T-cell (primary cell): ENCODE measurements at regions not wholly inside any gene's neighbourhood (a gene's known extent, or its start where the extent isn't known, plus 50 kb on each side); places are given as distances from the start of the nearest gene placed in this dataset.

Experiments used
- ATAC-seq, 4 experiments: fragments of 200-7000 bp in 3 of 4; fragments of 150-1000 bp in 1 of 4; cut with Tn5 transposase; replicated peaks in 1 of 4; 1 replicate in 3 of 4; 2 replicates in 1 of 4; pipeline ENCODE4 v1.10.0; 2021; ENCODE audit warnings: moderate library complexity in 3 of 4, mild to moderate bottlenecking in 2 of 4, moderate number of reproducible peaks in 1 of 4
- CTCF ChIA-PET, 2 donors: fragments of 300-600 bp; sonication (Branson Sonifier 250); formaldehyde crosslinking; loops; one replicate each; lab custom pipeline; 2022; ENCODE audit warnings: antibody characterized with exemption in 2 of 2; lab: Charles Lee
- POLR2A ChIA-PET, 2 donors: fragments of 300-600 bp; sonication (Branson Sonifier 250); formaldehyde crosslinking; loops; one replicate each; lab custom pipeline; 2022; ENCODE audit warnings: antibody characterized with exemption in 2 of 2; lab: Charles Lee
- DNase-seq, 35 experiments: peaks; one replicate each; pipeline versions ENCODE4 v3.0.0 to v3.0.0-alpha.2; 2013 to 2023
- H3K27ac ChIP-seq: one replicate; pipeline ENCODE4 v1.5.1; 2013; ENCODE audit warnings: low read length
- H3K27me3 ChIP-seq, 2 experiments: replicated peaks in 1 of 2; 1 replicate in 1 of 2; 2 replicates in 1 of 2; pipeline versions ENCODE4 v1.6.1 to v1.7.0; 2013; ENCODE audit warnings: low read length in 1 of 2, mixed read lengths in 1 of 2; ENCODE audit not compliant: control insufficient read depth in 2 of 2, insufficient read depth in 2 of 2; ENCODE audit errors: extremely low read depth in 1 of 2
- H3K36me3 ChIP-seq, 2 donors: 1 replicate in 1 of 2; 2 replicates in 1 of 2; pipeline versions ENCODE4 v1.6.1 to v1.7.0; 2013; ENCODE audit warnings: low read length in 1 of 2; ENCODE audit not compliant: control insufficient read depth in 2 of 2, insufficient read depth in 1 of 2; ENCODE audit errors: extremely low read depth in 1 of 2
- H3K4me1 ChIP-seq, 2 experiments: 1 replicate in 1 of 2; 2 replicates in 1 of 2; pipeline versions ENCODE4 v1.6.1 to v1.7.0; 2013; ENCODE audit warnings: low read length in 2 of 2, mixed read lengths in 1 of 2; ENCODE audit not compliant: insufficient read depth in 2 of 2, control insufficient read depth in 1 of 2; ENCODE audit errors: extremely low read depth in 1 of 2
- H3K4me3 ChIP-seq, 2 donors: 1 replicate in 1 of 2; 2 replicates in 1 of 2; pipeline versions ENCODE4 v1.5.1 to v1.7.0; 2013; ENCODE audit warnings: mild to moderate bottlenecking in 2 of 2, low read length in 1 of 2, moderate library complexity in 1 of 2; ENCODE audit not compliant: control insufficient read depth in 1 of 2; ENCODE audit errors: extremely low read depth in 1 of 2
- H3K9me3 ChIP-seq: 2 replicates; pipeline ENCODE4 v1.7.0; 2013
- H3K27ac Mint-ChIP-seq, 2 donors: one replicate each; pipeline ENCODE4 v1.8.0; 2020 to 2021; ENCODE audit warnings: mild to moderate bottlenecking in 2 of 2, mixed read lengths in 2 of 2
- H3K27me3 Mint-ChIP-seq, 2 donors: one replicate each; pipeline ENCODE4 v1.8.0; 2021 to 2022; ENCODE audit warnings: mixed read lengths in 2 of 2
- H3K36me3 Mint-ChIP-seq: one replicate; pipeline ENCODE4 v1.8.0; 2021; ENCODE audit warnings: mixed read lengths
- H3K4me1 Mint-ChIP-seq, 3 donors: one replicate each; pipeline ENCODE4 v1.8.0; 2020 to 2022; ENCODE audit warnings: mixed read lengths in 3 of 3, mild to moderate bottlenecking in 1 of 3
- H3K4me3 Mint-ChIP-seq, 3 donors: one replicate each; pipeline ENCODE4 v1.8.0; 2020 to 2022; ENCODE audit warnings: mild to moderate bottlenecking in 3 of 3, mixed read lengths in 3 of 3, moderate library complexity in 3 of 3
- H3K9me3 Mint-ChIP-seq, 3 donors: one replicate each; pipeline ENCODE4 v1.8.0; 2020 to 2022; ENCODE audit warnings: mixed read lengths in 3 of 3
- WGBS: methylation state at CpG from one replicate; pipeline ENCODE4 v1.1.5; 2013; ENCODE audit warnings: missing lambda C conversion rate; ENCODE audit not compliant: insufficient coverage; 5-methylcytosine and 5-hydroxymethylcytosine counted together

- 96% methylated on average over 4 of the region's 4 CpGs for WGBS
Measured at GRCh38 chr12:28890664-28891063, 258.4 kb upstream of the FAR2 start.

DNA sequence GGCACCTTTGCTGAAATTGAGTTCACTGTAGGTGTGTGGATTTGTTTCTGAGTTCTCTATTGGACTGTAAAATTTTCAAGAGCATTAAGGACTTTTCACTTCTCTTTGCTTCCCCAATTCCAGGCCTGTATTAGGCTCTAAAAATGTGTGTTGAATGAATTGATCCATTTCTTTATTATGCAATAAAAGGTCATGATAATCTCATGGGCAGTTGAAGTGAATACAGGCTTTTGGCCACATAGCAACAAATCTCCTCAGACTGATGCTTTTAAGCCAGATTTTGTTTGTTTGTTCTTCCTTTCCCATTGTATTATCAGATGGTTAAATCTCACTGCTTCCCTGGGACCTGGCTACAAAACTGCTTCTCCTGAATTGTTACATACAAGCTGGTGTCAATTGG, 258.0 kb upstream of the FAR2 start:
- no peaks in the 10 kb centered on the region for H3K27me3 Mint-ChIP-seq
- H3K4me1 ChIP-seq: no peaks in the 10 kb centered on the region
- H3K4me3 Mint-ChIP-seq: no peak overlapping the region
- H3K9me3 ChIP-seq: no peaks in the 10 kb centered on the region
- H3K27me3 ChIP-seq: no peaks in the 10 kb centered on the region
- ChIA-PET CTCF (no interaction called here), POLR2A (interaction anchor here in 1 of 2 donors (0.6 kb wide), 1 partner anchor 1565 kb away, joined by 3 read pairs; no protein-coding TSS in a partner anchor)
- DNase-seq (no peak), ATAC-seq (no peak)
- no peaks in the 10 kb centered on the region for H3K36me3 ChIP-seq
- H3K27ac Mint-ChIP-seq: no peak overlapping the region
- no peak overlapping the region for H3K4me3 ChIP-seq
- peaks cover 0 to 4% (median 0%) of the 10 kb centered on the region in 3 donors for H3K9me3 Mint-ChIP-seq
- no peaks in the 10 kb centered on the region for H3K4me1 Mint-ChIP-seq
- H3K36me3 Mint-ChIP-seq: no peaks in the 10 kb centered on the region
- no peak overlapping the region for H3K27ac ChIP-seq

More at GRCh38 chr12:28890664-28891063, 258.4 kb upstream of the FAR2 start:
- Histone ChIP-seq H3K27ac (no peak overlapping the region), H3K36me3 (no peaks in the 10 kb centered on the region), H3K4me1 (no peaks in the 10 kb centered on the region), H3K9me3 (no peaks in the 10 kb centered on the region), H3K4me3 (no peak overlapping the region), H3K27me3 (no peaks in the 10 kb centered on the region)
- H3K36me3 Mint-ChIP-seq: no peaks in the 10 kb centered on the region
- ChIA-PET CTCF (no interaction called here), POLR2A (interaction anchor here in 1 of 2 donors (0.6 kb wide), 1 partner anchor 1565 kb away, joined by 3 read pairs; no protein-coding TSS in a partner anchor)
- H3K9me3 Mint-ChIP-seq: peaks cover 0 to 4% (median 0%) of the 10 kb centered on the region in 3 donors
- H3K27me3 Mint-ChIP-seq: no peaks in the 10 kb centered on the region
- H3K27ac Mint-ChIP-seq: no peak overlapping the region
- DNase-seq (no peak), ATAC-seq (no peak)
- no peak overlapping the region for H3K4me3 Mint-ChIP-seq
- H3K4me1 Mint-ChIP-seq: no peaks in the 10 kb centered on the region

DNA sequence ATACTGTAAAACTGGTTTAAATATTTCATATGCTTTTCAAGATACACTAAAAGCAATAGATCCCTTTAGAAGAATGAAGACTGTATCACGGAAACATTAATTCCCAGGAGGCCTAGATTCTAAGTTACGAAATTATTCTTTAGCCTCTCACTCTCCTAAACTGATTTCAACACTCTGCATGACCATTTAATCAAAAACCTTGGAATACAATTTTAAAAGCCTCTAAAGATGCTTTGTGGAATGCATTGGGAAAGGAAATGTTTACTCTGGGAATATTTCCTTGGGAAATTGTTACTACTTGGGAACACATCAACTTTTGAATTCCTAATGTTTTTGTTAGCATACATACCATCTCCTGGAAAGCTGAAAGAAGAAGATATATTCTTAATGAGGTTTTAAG, 255.7 kb upstream of the FAR2 start:
- H3K4me1 Mint-ChIP-seq: no peaks in the 10 kb centered on the region
- 80% methylated on average over 1 of the region's 2 CpGs for WGBS
- ATAC-seq: no peak

DNA sequence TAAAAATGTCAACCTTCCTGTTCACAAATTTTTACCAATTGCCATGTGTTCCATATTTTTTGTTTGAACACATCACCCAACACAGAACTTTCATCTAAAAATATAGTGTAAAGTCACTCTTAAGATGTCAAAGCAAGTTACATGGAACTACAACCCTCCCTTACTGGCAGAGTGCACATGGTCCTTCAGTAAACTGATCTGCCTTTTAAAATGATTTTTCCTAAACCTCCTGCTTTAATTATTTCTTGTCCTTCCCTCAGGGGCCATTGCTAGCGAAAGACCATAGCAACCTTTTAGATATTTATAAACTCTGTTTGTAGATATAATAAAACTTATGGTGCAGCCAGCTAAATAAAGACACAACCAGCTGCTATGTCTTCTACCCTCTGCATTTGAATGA, 255.2 kb upstream of the FAR2 start:
- CTCF ChIA-PET: no interaction called here
- Mint-ChIP-seq H3K27ac (no peak overlapping the region), H3K36me3 (no peaks in the 10 kb centered on the region), H3K9me3 (peaks cover 0 to 4% (median 0%) of the 10 kb centered on the region in 3 donors), H3K27me3 (no peaks in the 10 kb centered on the region), H3K4me1 (no peaks in the 10 kb centered on the region), H3K4me3 (no peak overlapping the region)
- POLR2A ChIA-PET: no interaction called here
- no peak overlapping the region for H3K4me3 ChIP-seq
- DNase-seq (no peak), ATAC-seq (no peak)
- no peaks in the 10 kb centered on the region for H3K4me1 ChIP-seq
- H3K27ac ChIP-seq: no peak overlapping the region
- WGBS: no CpG with 5 or more reads among the region's 1 CpG
- no peaks in the 10 kb centered on the region for H3K36me3 ChIP-seq
- H3K9me3 ChIP-seq: no peaks in the 10 kb centered on the region
- no peaks in the 10 kb centered on the region for H3K27me3 ChIP-seq

More for the DNA sequence above, 255.7 kb upstream of the FAR2 start:
- H3K9me3 ChIP-seq: no peaks in the 10 kb centered on the region
- H3K27me3 Mint-ChIP-seq: no peaks in the 10 kb centered on the region
- CTCF ChIA-PET: no interaction called here
- no peaks in the 10 kb centered on the region for H3K27me3 ChIP-seq
- no peaks in the 10 kb centered on the region for H3K36me3 ChIP-seq
- H3K4me3 ChIP-seq: no peak overlapping the region
- DNase-seq: no peak
- no peak overlapping the region for H3K27ac ChIP-seq
- H3K27ac Mint-ChIP-seq: no peak overlapping the region
- no peaks in the 10 kb centered on the region for H3K4me1 ChIP-seq
- POLR2A ChIA-PET: no interaction called here
- no peak overlapping the region for H3K4me3 Mint-ChIP-seq
- no peaks in the 10 kb centered on the region for H3K36me3 Mint-ChIP-seq
- H3K9me3 Mint-ChIP-seq: peaks cover 0 to 4% (median 0%) of the 10 kb centered on the region in 3 donors

DNA sequence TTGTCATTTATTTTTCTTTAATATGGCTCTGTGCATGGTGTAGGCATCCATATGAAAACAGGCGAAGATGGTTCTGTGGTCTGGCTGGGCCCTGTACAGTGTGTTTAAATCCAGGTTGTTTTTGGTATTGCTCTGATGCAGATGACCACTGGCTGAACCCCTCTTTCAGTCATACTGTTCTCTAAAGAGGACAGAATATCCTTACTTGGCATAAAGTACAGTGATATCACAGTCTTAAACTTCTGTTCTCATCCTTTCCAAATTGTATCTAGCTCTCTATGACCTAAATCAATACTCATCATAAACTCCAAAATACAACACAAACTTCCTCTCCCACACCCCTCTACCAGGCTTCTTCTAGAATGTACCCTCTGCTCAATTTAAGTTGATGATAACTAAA, 252.7 kb upstream of the FAR2 start:
- Histone ChIP-seq H3K4me1 (no peaks in the 10 kb centered on the region), H3K27ac (no peak overlapping the region), H3K9me3 (no peaks in the 10 kb centered on the region), H3K36me3 (no peaks in the 10 kb centered on the region), H3K4me3 (no peak overlapping the region), H3K27me3 (no peaks in the 10 kb centered on the region)
- Mint-ChIP-seq H3K27ac (no peak overlapping the region), H3K36me3 (no peaks in the 10 kb centered on the region), H3K4me1 (no peaks in the 10 kb centered on the region), H3K9me3 (peaks cover 9 to 12% (median 11%) of the 10 kb centered on the region in 3 donors), H3K4me3 (no peak overlapping the region), H3K27me3 (no peaks in the 10 kb centered on the region)
- DNase-seq (no peak), ATAC-seq (no peak)
- ChIA-PET CTCF (interaction anchor here in 1 of 2 donors (1.0 kb wide), 1 partner anchor 9 kb away, joined by 3 read pairs; no protein-coding TSS in a partner anchor), POLR2A (no interaction called here)
- 17% methylated on average over 1 of the region's 1 CpG for WGBS

DNA sequence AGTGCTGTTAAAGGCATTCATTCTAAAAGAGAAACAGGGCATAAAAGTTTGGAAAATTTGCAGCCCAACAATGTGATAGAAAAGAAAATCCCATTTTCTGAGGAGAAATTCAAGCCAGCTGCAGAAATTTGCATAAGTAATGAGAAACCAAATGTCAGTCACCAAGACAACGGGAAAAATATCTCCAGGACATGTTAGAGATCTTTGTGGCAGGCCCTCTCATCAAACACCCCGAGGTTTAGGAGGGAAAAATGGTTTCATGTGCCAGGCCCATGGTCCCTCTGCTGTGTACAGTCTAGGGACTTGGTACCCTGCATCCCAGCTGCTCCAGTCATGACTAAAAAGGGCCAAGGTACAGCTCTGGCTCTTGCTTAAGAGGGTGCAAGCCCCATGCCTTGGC, 251.0 kb upstream of the FAR2 start:
- ATAC-seq: no peak
- Histone ChIP-seq H3K4me3 (no peak overlapping the region), H3K27me3 (no peaks in the 10 kb centered on the region), H3K9me3 (no peaks in the 10 kb centered on the region), H3K27ac (no peak overlapping the region), H3K4me1 (no peaks in the 10 kb centered on the region), H3K36me3 (no peaks in the 10 kb centered on the region)
- no peak overlapping the region for H3K27ac Mint-ChIP-seq
- WGBS: 17% methylated on average over 1 of the region's 2 CpGs
- H3K4me3 Mint-ChIP-seq: no peak overlapping the region
- POLR2A ChIA-PET: no interaction called here
- no peaks in the 10 kb centered on the region for H3K36me3 Mint-ChIP-seq
- no peak for DNase-seq
- CTCF ChIA-PET: no interaction called here
- H3K27me3 Mint-ChIP-seq: no peaks in the 10 kb centered on the region
- no peaks in the 10 kb centered on the region for H3K4me1 Mint-ChIP-seq
- peaks cover 9 to 13% (median 12%) of the 10 kb centered on the region in 3 donors for H3K9me3 Mint-ChIP-seq

DNA sequence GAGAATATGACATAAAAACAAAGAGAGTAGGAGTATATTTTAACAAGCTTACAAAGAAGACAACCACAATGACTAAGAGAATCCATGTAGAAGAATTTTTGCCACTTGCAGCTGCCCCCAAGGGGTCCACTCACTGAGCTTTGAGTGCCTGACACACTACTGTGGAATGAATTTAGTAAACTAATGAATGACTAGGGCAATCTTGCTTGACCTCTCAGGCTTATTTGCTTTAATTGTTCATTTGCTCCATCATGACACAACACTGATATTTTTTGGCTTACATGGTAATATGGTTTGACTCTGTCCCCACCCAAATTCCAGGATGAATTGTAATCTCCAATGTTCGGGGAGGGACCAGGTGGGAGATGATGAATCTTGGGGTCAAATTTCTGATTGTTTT, 249.1 kb upstream of the FAR2 start:
- H3K4me3 ChIP-seq: no peak overlapping the region
- no peaks in the 10 kb centered on the region for H3K9me3 ChIP-seq
- no peaks in the 10 kb centered on the region for H3K27me3 ChIP-seq
- no peak for DNase-seq
- H3K36me3 ChIP-seq: no peaks in the 10 kb centered on the region
- Mint-ChIP-seq H3K27me3 (no peaks in the 10 kb centered on the region), H3K27ac (no peak overlapping the region), H3K4me1 (no peaks in the 10 kb centered on the region), H3K36me3 (no peaks in the 10 kb centered on the region), H3K4me3 (no peak overlapping the region), H3K9me3 (peaks cover 12 to 17% (median 13%) of the 10 kb centered on the region in 3 donors)
- no peak overlapping the region for H3K27ac ChIP-seq
- ChIA-PET POLR2A (no interaction called here), CTCF (no interaction called here)
- no CpG with 5 or more reads among the region's 1 CpG for WGBS
- ATAC-seq: no peak
- H3K4me1 ChIP-seq: no peaks in the 10 kb centered on the region
